ENCODE measurements at regions not wholly inside any gene's neighbourhood (a gene's known extent, or its start where the extent isn't known, plus 50 kb on each side); places are given as distances from the start of the nearest gene placed in this dataset.

DNA sequence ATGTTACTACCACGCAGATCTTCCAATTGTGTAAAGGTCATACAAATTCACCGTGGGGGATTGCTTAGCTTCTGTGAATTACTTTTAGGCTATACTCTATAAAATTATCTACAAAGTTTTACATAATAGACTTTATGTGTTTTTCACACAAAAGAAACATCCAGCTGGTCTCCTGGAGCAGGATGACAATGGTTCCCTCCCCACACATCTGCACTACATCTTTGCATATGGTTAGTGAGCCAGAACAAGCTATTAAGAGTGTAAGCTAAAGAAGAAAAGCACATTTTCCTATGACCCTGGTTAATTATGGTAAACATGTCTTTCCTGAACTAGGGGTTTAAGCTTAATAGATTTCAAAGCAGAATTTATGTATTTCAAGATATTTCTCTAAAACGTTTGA, 295.1 kb downstream of the ASXL3 start:
- Histone ChIP-seq H3K4me1 (ENCODE audit: control insufficient read depth in 1 of 2, insufficient read depth in 2 of 2, low read depth in 1 of 2, low read length in 1 of 2) (no peaks in the 10 kb centered on the region), H3K36me3 (replicated peaks in 1 of 2; ENCODE audit: control insufficient read depth in 1 of 2, insufficient read depth in 2 of 2, low read length in 1 of 2) (no peaks in the 10 kb centered on the region), H2AFZ (ENCODE audit: low read depth) (no peak overlapping the region), H3F3A (replicated peaks; ENCODE audit: insufficient read depth) (no peaks in the 10 kb centered on the region), H3K4me2 (no peak overlapping the region), H3K4me3 (ENCODE audit: low read depth in 2 of 2, low read length in 1 of 2) (no peak overlapping the region), H4K20me1 (ENCODE audit: insufficient read depth) (no peaks in the 10 kb centered on the region), H3K9ac (no peak overlapping the region), H3K79me2 (ENCODE audit: insufficient read depth) (no peaks in the 10 kb centered on the region), H3K27ac (ENCODE audit: low read depth in 2 of 2, low read length in 1 of 2) (no peak overlapping the region), H3K9me3 (no peaks in the 10 kb centered on the region), H3K9me2 (no peaks in the 10 kb centered on the region), H3K27me3 (ENCODE audit: insufficient read depth) (no peaks in the 10 kb centered on the region)
- 24% methylated on average over 3 of the region's 3 CpGs for WGBS (ENCODE audit: low lambda C conversion rate)
- TF ChIP-seq TCF12 (IDR thresholded peaks at IDR 0.05) (no peak), TAF1 (IDR thresholded peaks at IDR 0.05; ENCODE audit: borderline replicate concordance, low read depth, low read length) (no peak), REST (IDR thresholded peaks at IDR 0.05; ENCODE audit: low read depth, low read length) (no peak), NRF1 (IDR thresholded peaks at IDR 0.05; ENCODE audit: low read depth, low read length) (no peak), MEF2A (IDR thresholded peaks at IDR 0.05; ENCODE audit: borderline replicate concordance, low read depth) (no peak), USF1 (IDR thresholded peaks at IDR 0.05; ENCODE audit: borderline replicate concordance, low read depth) (no peak), POLR2AphosphoS5 (IDR thresholded peaks at IDR 0.05; ENCODE audit: low read depth, low read length) (no peak), CHD2 (IDR thresholded peaks at IDR 0.05; ENCODE audit: low read length, partially characterized antibody) (no peak), NFIC (IDR thresholded peaks at IDR 0.05; ENCODE audit: borderline replicate concordance) (no peak), FOXM1 (IDR thresholded peaks at IDR 0.05; ENCODE audit: low read depth) (no peak), RAD21 (IDR thresholded peaks at IDR 0.05; ENCODE audit: low read length) (no peak), EP300 (IDR thresholded peaks at IDR 0.05; ENCODE audit: borderline replicate concordance in 1 of 2, low read depth in 1 of 2, low read length in 1 of 2) (no peak), YY1 (IDR thresholded peaks at IDR 0.05; ENCODE audit: low read depth) (no peak)
- POLR2A ChIA-PET = no interaction called here
- CTCF ChIA-PET = no interaction called here
- no peak for DNase-seq

- Histone ChIP-seq H4K20me1 (ENCODE audit: insufficient read depth) (no peaks in the 10 kb centered on the region), H2AFZ (ENCODE audit: low read depth) (no peak overlapping the region), H3K9me3 (no peaks in the 10 kb centered on the region), H3F3A (replicated peaks; ENCODE audit: insufficient read depth) (no peaks in the 10 kb centered on the region), H3K27me3 (ENCODE audit: insufficient read depth) (no peaks in the 10 kb centered on the region), H3K4me1 (ENCODE audit: control insufficient read depth in 1 of 2, insufficient read depth in 2 of 2, low read depth in 1 of 2, low read length in 1 of 2) (no peaks in the 10 kb centered on the region), H3K4me3 (ENCODE audit: low read depth in 2 of 2, low read length in 1 of 2) (no peak overlapping the region), H3K4me2 (no peak overlapping the region), H3K27ac (ENCODE audit: low read depth in 2 of 2, low read length in 1 of 2) (no peak overlapping the region), H3K9me2 (no peaks in the 10 kb centered on the region), H3K36me3 (replicated peaks in 1 of 2; ENCODE audit: control insufficient read depth in 1 of 2, insufficient read depth in 2 of 2, low read length in 1 of 2) (no peaks in the 10 kb centered on the region), H3K79me2 (ENCODE audit: insufficient read depth) (no peaks in the 10 kb centered on the region), H3K9ac (no peak overlapping the region)
- CTCF ChIA-PET = interaction anchor here (0.8 kb wide), 1 partner anchor 1158 kb away, joined by 3 read pairs; no protein-coding TSS in a partner anchor
- POLR2A ChIA-PET = no interaction called here
- WGBS (ENCODE audit: low lambda C conversion rate) = 55% methylated on average over 2 of the region's 2 CpGs
- DNase-seq = no peak
- no peak for TF ChIP-seq USF2 (IDR thresholded peaks at IDR 0.05; ENCODE audit: borderline replicate concordance, low read depth, low read length)
- TF ChIP-seq, protein P1, sequence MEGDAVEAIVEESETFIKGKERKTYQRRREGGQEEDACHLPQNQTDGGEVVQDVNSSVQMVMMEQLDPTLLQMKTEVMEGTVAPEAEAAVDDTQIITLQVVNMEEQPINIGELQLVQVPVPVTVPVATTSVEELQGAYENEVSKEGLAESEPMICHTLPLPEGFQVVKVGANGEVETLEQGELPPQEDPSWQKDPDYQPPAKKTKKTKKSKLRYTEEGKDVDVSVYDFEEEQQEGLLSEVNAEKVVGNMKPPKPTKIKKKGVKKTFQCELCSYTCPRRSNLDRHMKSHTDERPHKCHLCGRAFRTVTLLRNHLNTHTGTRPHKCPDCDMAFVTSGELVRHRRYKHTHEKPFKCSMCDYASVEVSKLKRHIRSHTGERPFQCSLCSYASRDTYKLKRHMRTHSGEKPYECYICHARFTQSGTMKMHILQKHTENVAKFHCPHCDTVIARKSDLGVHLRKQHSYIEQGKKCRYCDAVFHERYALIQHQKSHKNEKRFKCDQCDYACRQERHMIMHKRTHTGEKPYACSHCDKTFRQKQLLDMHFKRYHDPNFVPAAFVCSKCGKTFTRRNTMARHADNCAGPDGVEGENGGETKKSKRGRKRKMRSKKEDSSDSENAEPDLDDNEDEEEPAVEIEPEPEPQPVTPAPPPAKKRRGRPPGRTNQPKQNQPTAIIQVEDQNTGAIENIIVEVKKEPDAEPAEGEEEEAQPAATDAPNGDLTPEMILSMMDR (IDR thresholded peaks at IDR 0.05) = no peak
- no peak for TF ChIP-seq GATA2 (CRISPR knock-in tag; IDR thresholded peaks at IDR 0.05)
- TF ChIP-seq EZH2phosphoT487 (IDR thresholded peaks at IDR 0.05; ENCODE audit: borderline replicate concordance, low read depth) = no peak
- TF ChIP-seq REST (IDR thresholded peaks at IDR 0.05; ENCODE audit: low read depth, low read length) = no peak
Observed at GRCh38 chr18:33871363-33872025, 293.5 kb downstream of the ASXL3 start.

All from SK-N-SH (cell line).